ENCODE measurements at regions not wholly inside any gene's neighbourhood (a gene's known extent, or its start where the extent isn't known, plus 50 kb on each side); places are given as distances from the start of the nearest gene placed in this dataset.

- ChIA-PET POLR2A (no interaction called here), CTCF (no interaction called here)
- DNase-seq (ENCODE audit: unreplicated experiment): no peak
- Mint-ChIP-seq H3K27ac (ENCODE audit: low read depth, unreplicated experiment) (no peak overlapping the region), H3K4me3 (ENCODE audit: unreplicated experiment) (no peak overlapping the region), H3K27me3 (ENCODE audit: insufficient read depth, unreplicated experiment) (no peaks in the 10 kb centered on the region), H3K9me3 (ENCODE audit: unreplicated experiment) (peaks cover 8% of the 10 kb centered on the region), H3K36me3 (ENCODE audit: insufficient read depth, unreplicated experiment) (peaks cover 6% of the 10 kb centered on the region), H3K4me1 (ENCODE audit: insufficient read depth, unreplicated experiment) (no peaks in the 10 kb centered on the region)
- no TSS peak for BruUV-seq (replicated peaks)
- no peak for TF ChIP-seq CTCF (IDR thresholded peaks at IDR 0.05; ENCODE audit: unreplicated experiment)
- intact Hi-C loops (cut with micrococcal nuclease): no loop called here
These were observed 768.2 kb upstream of the VRK2 start for GRCh38 chr2:57278451-57278850.

- Mint-ChIP-seq H3K27me3 (ENCODE audit: insufficient read depth, unreplicated experiment) (no peaks in the 10 kb centered on the region), H3K4me3 (ENCODE audit: unreplicated experiment) (no peak overlapping the region), H3K4me1 (ENCODE audit: insufficient read depth, unreplicated experiment) (no peaks in the 10 kb centered on the region), H3K27ac (ENCODE audit: low read depth, unreplicated experiment) (no peak overlapping the region), H3K9me3 (ENCODE audit: unreplicated experiment) (no peaks in the 10 kb centered on the region), H3K36me3 (ENCODE audit: insufficient read depth, unreplicated experiment) (no peaks in the 10 kb centered on the region)
- intact Hi-C loops (cut with micrococcal nuclease): no loop called here
- no TSS peak for BruUV-seq (replicated peaks)
- TF ChIP-seq CTCF (IDR thresholded peaks at IDR 0.05; ENCODE audit: unreplicated experiment): no peak
- POLR2A ChIA-PET: no interaction called here
- DNase-seq (ENCODE audit: unreplicated experiment): no peak
- CTCF ChIA-PET: interaction anchor here (0.6 kb wide), 1 partner anchor 74 kb away, joined by 3 read pairs; no protein-coding TSS in a partner anchor
These were observed 755.4 kb upstream of the VRK2 start for GRCh38 chr2:57291209-57291608.

- intact Hi-C loops (cut with micrococcal nuclease): no loop called here
- no peak overlapping the region for H3K4me3 Mint-ChIP-seq (ENCODE audit: unreplicated experiment)
- no peak overlapping the region for H3K27ac Mint-ChIP-seq (ENCODE audit: low read depth, unreplicated experiment)
- no peaks in the 10 kb centered on the region for H3K9me3 Mint-ChIP-seq (ENCODE audit: unreplicated experiment)
- DNase-seq (ENCODE audit: unreplicated experiment): peak; percentile 47
- H3K36me3 Mint-ChIP-seq (ENCODE audit: insufficient read depth, unreplicated experiment): no peaks in the 10 kb centered on the region
- BruUV-seq (replicated peaks): no TSS peak
- CTCF ChIA-PET: no interaction called here
- TF ChIP-seq CTCF (IDR thresholded peaks at IDR 0.05; ENCODE audit: unreplicated experiment): no peak
- POLR2A ChIA-PET: no interaction called here
- no peaks in the 10 kb centered on the region for H3K4me1 Mint-ChIP-seq (ENCODE audit: insufficient read depth, unreplicated experiment)
- H3K27me3 Mint-ChIP-seq (ENCODE audit: insufficient read depth, unreplicated experiment): no peaks in the 10 kb centered on the region
These were observed 749.6 kb upstream of the VRK2 start for GRCh38 chr2:57296795-57297517.

GRCh38 chr2:57313678-57314077 lies 732.9 kb upstream of the VRK2 start:
- H3K4me1 Mint-ChIP-seq (ENCODE audit: insufficient read depth, unreplicated experiment): peaks cover 21% of the 10 kb centered on the region
- no peak for TF ChIP-seq CTCF (IDR thresholded peaks at IDR 0.05; ENCODE audit: unreplicated experiment)
- intact Hi-C loops (cut with micrococcal nuclease): no loop called here
- H3K36me3 Mint-ChIP-seq (ENCODE audit: insufficient read depth, unreplicated experiment): no peaks in the 10 kb centered on the region
- ChIA-PET CTCF (interaction anchor here (2.0 kb wide), 1 partner anchor 184 kb away, joined by 5 read pairs; no protein-coding TSS in a partner anchor), POLR2A (no interaction called here)
- no peak overlapping the region for H3K4me3 Mint-ChIP-seq (ENCODE audit: unreplicated experiment)
- H3K27ac Mint-ChIP-seq (ENCODE audit: low read depth, unreplicated experiment): peak overlapping the region; percentile 79
- peak; percentile 76 for DNase-seq (ENCODE audit: unreplicated experiment)
- no peaks in the 10 kb centered on the region for H3K27me3 Mint-ChIP-seq (ENCODE audit: insufficient read depth, unreplicated experiment)
- no peaks in the 10 kb centered on the region for H3K9me3 Mint-ChIP-seq (ENCODE audit: unreplicated experiment)
- BruUV-seq (replicated peaks): no TSS peak
